HG03060 (cell line): ENCODE measurements at regions not wholly inside any gene's neighbourhood (a gene's known extent, or its start where the extent isn't known, plus 50 kb on each side); places are given as distances from the start of the nearest gene placed in this dataset.
A peak's percentile ranks its signal among the peaks of the same experiment; 100 is the strongest.
"Not testable (repeated sequence)": the region's sequence is repeated elsewhere in the genome, so short reads cannot be mapped to it uniquely, and the experiment has no call there.

Experiments
- ATAC-seq: cut with Tn5 transposase; IDR thresholded peaks from one replicate; pipeline ENCODE4 v1.9.1; 2021; ENCODE audit warnings: low read depth, moderate number of reproducible peaks; ENCODE audit not compliant: unreplicated experiment

- not testable (repeated sequence) for ATAC-seq
Observed at GRCh38 chr4:118494437-118494836, 141.6 kb upstream of the PRSS12 start.

- ATAC-seq, result not testable (repeated sequence)
Observed at GRCh38 chr4:118502967-118503366, 150.2 kb upstream of the PRSS12 start.

GRCh38 chr4:118504927-118505326, 152.1 kb upstream of the PRSS12 start:
- ATAC-seq, result not testable (repeated sequence)

- ATAC-seq, result not testable (repeated sequence)
Observed at GRCh38 chr4:118505491-118505890, 152.7 kb upstream of the PRSS12 start.

- not testable (repeated sequence) for ATAC-seq
Observed at GRCh38 chr4:118512870-118513269, 160.1 kb upstream of the PRSS12 start.

GRCh38 chr4:118514332-118514731, 161.5 kb upstream of the PRSS12 start:
- ATAC-seq, result not testable (repeated sequence)

GRCh38 chr4:118516107-118516506, 163.3 kb upstream of the PRSS12 start:
- ATAC-seq, result not testable (repeated sequence)

GRCh38 chr4:118530107-118530506, 155.1 kb upstream of the METTL14 start:
- ATAC-seq, result not testable (repeated sequence)

- not testable (repeated sequence) for ATAC-seq
Observed at GRCh38 chr4:118531947-118532346, 153.2 kb upstream of the METTL14 start.

- ATAC-seq, result not testable (repeated sequence)
Observed at GRCh38 chr4:118535788-118536187, 149.4 kb upstream of the METTL14 start.

GRCh38 chr4:118539412-118540077, 145.6 kb upstream of the METTL14 start:
- ATAC-seq, result peak; percentile 67

GRCh38 chr4:118556576-118556975, 128.6 kb upstream of the METTL14 start:
- not testable (repeated sequence) for ATAC-seq

GRCh38 chr4:118557298-118557851, 127.8 kb upstream of the METTL14 start:
- no peak for ATAC-seq

GRCh38 chr4:118558188-118558587, 127.0 kb upstream of the METTL14 start:
- ATAC-seq, result not testable (repeated sequence)

- not testable (repeated sequence) for ATAC-seq
Observed at GRCh38 chr4:118561559-118561958, 123.6 kb upstream of the METTL14 start.

GRCh38 chr4:118566003-118566513, 119.1 kb upstream of the METTL14 start:
- not testable (repeated sequence) for ATAC-seq

GRCh38 chr4:118572991-118573390, 112.2 kb upstream of the METTL14 start:
- ATAC-seq, result not testable (repeated sequence)

GRCh38 chr4:118574251-118574913, 110.8 kb upstream of the METTL14 start:
- ATAC-seq, result not testable (repeated sequence)

- ATAC-seq, result not testable (repeated sequence)
Observed at GRCh38 chr4:118575057-118575456, 110.1 kb upstream of the METTL14 start.

GRCh38 chr4:118575726-118576125, 109.5 kb upstream of the METTL14 start:
- ATAC-seq, result not testable (repeated sequence)

GRCh38 chr4:118576709-118577219, 108.4 kb upstream of the METTL14 start:
- not testable (repeated sequence) for ATAC-seq
